Spleen (tissue), 7 donors: ENCODE measurements at regions not wholly inside any gene's neighbourhood (a gene's known extent, or its start where the extent isn't known, plus 50 kb on each side); places are given as distances from the start of the nearest gene placed in this dataset.
"Not testable (repeated sequence)": the region's sequence is repeated elsewhere in the genome, so short reads cannot be mapped to it uniquely, and the experiment has no call there.

Source experiments
- POLR2AphosphoS5 ChIP-seq, 3 donors: sonication (generic); formaldehyde crosslinking; IDR thresholded peaks; one replicate each; pipeline ENCODE4 v1.5.1; 2017; ENCODE audit warnings: antibody characterized with exemption in 3 of 3
- TF ChIP-seq, protein P1 (sequence below), 11 experiments: fragments of 200-600 bp in 7 of 11; fragments of 450-650 bp in 4 of 11; sonication (generic) in 4 of 11; IDR thresholded peaks in 8 of 11; conservative IDR thresholded peaks in 3 of 11; 1 replicate in 7 of 11; 2 replicates in 4 of 11; pipeline versions ENCODE4 v1.4.0 to v1.8.0; 2016 to 2021; ENCODE audit warnings: antibody characterized with exemption in 11 of 11, inconsistent platforms in 4 of 11, mild to moderate bottlenecking in 1 of 11
- donor health status: DM: no; HTN: no; CAD: no; lungs with moderate emphysema.
- donor health status: DM: no; HTN: no; CAD: no.
- donor health status: DM: no; HTN: no; CAD: no.

DNA sequence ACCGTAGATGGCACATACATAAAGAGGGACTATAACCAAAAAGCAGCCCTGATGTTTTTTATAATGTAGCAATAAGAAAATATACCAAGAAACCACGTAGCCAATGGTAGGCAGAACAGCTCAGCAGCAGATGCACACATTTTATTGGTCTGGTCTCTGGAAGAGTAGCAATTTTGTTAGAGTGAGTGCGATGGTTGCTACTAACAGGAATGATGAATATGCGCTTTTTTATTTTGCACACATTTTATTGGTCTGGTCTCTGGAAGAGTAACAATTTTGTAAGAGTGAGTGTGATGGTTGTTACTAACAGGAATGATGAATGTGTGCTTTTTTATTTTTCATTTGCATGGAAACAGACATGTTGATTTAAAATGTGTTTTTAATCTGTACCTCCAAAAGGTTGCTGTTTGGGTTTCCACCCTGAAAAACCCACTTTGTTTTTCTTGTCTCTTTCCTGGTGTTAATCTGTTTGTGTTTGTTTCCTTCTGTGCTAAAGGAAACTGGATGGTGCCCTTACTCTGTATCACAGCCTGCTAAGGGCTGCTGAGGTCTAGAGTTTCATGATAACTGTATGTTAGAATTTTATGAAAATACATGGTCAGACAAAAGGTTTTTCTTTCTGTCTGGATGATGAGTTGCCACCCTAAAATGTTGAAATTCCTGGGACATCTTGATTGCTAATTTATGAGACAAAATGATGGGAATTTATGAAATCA is 221.1 kb downstream of the ZNF37A start:
- TF ChIP-seq, protein P1, sequence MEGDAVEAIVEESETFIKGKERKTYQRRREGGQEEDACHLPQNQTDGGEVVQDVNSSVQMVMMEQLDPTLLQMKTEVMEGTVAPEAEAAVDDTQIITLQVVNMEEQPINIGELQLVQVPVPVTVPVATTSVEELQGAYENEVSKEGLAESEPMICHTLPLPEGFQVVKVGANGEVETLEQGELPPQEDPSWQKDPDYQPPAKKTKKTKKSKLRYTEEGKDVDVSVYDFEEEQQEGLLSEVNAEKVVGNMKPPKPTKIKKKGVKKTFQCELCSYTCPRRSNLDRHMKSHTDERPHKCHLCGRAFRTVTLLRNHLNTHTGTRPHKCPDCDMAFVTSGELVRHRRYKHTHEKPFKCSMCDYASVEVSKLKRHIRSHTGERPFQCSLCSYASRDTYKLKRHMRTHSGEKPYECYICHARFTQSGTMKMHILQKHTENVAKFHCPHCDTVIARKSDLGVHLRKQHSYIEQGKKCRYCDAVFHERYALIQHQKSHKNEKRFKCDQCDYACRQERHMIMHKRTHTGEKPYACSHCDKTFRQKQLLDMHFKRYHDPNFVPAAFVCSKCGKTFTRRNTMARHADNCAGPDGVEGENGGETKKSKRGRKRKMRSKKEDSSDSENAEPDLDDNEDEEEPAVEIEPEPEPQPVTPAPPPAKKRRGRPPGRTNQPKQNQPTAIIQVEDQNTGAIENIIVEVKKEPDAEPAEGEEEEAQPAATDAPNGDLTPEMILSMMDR (IDR thresholded peaks at IDR 0.05 in 8 of 11, conservative IDR thresholded peaks at IDR 0.05 in 3 of 11), result not testable (repeated sequence)
- not testable (repeated sequence) for TF ChIP-seq POLR2AphosphoS5 (IDR thresholded peaks at IDR 0.05)
